Parathyroid adenoma (tissue), 2 donors: ENCODE measurements at regions not wholly inside any gene's neighbourhood (a gene's known extent, or its start where the extent isn't known, plus 50 kb on each side); places are given as distances from the start of the nearest gene placed in this dataset.

Source experiments
- H2AFZ ChIP-seq: fragments of 300-600 bp; sonication (generic); one replicate; pipeline ENCODE4 v1.7.0; 2017; ENCODE audit warnings: antibody characterized with exemption, mild to moderate bottlenecking
- H3K27ac ChIP-seq: fragments of 300-600 bp; sonication (generic); one replicate; pipeline ENCODE4 v1.7.0; 2017
- H3K27me3 ChIP-seq: fragments of 300-600 bp; sonication (generic); one replicate; pipeline ENCODE4 v1.7.0; 2017; ENCODE audit warnings: low read length; ENCODE audit not compliant: control insufficient read depth, insufficient read depth
- H3K36me3 ChIP-seq: fragments of 300-600 bp; sonication (generic); one replicate; pipeline ENCODE4 v1.7.0; 2017; ENCODE audit warnings: low read length; ENCODE audit not compliant: control insufficient read depth, insufficient read depth
- H3K4me1 ChIP-seq: fragments of 300-600 bp; sonication (generic); one replicate; pipeline ENCODE4 v1.7.0; 2017; ENCODE audit warnings: control low read depth
- H3K4me2 ChIP-seq: fragments of 300-600 bp; sonication (generic); one replicate; pipeline ENCODE4 v1.7.0; 2017; ENCODE audit warnings: low read length
- H3K4me3 ChIP-seq: fragments of 300-600 bp; sonication (generic); one replicate; pipeline ENCODE4 v1.7.0; 2017; ENCODE audit warnings: low read depth, low read length
- H3K79me2 ChIP-seq: fragments of 300-600 bp; sonication (generic); one replicate; pipeline ENCODE4 v1.7.0; 2017; ENCODE audit warnings: control low read depth
- H3K9ac ChIP-seq: fragments of 300-600 bp; sonication (generic); one replicate; pipeline ENCODE4 v1.7.0; 2017; ENCODE audit warnings: mild to moderate bottlenecking
- H3K9me3 ChIP-seq: fragments of 300-600 bp; sonication (generic); one replicate; pipeline ENCODE4 v1.7.0; 2017; ENCODE audit warnings: low read length; ENCODE audit not compliant: control insufficient read depth
- CTCF ChIP-seq: fragments of 300-600 bp; sonication (generic); IDR thresholded peaks from one replicate; pipeline ENCODE4 v1.7.0; 2017; ENCODE audit warnings: antibody characterized with exemption, mild to moderate bottlenecking
- donor health status: primary hyperparathyroidism.

DNA sequence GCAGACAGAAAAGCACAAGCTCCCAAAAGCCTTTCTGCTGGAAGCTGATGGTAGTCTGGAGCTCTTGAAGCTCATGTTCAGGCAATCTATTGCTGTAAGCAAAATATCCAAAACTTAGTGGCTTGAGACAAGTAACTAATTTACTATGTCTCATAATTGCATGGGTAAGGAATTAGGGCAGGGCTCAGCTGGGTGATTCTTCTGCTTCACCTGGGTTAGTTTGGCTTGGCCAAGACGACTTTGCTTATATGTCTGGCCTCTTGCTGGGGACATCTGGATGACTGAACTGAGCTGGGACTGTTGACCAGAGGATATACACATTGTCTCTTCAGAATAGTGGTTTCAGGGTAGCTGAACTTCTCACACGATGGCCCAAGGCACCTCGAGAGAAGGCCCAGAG, 96.8 kb upstream of the WSCD1 start:
- Histone ChIP-seq H3K4me1 (no peaks in the 10 kb centered on the region), H3K9me3 (no peaks in the 10 kb centered on the region), H2AFZ (no peak overlapping the region), H3K9ac (no peak overlapping the region), H3K27ac (no peak overlapping the region), H3K79me2 (no peaks in the 10 kb centered on the region), H3K27me3 (no peaks in the 10 kb centered on the region), H3K4me2 (no peak overlapping the region), H3K4me3 (no peak overlapping the region), H3K36me3 (no peaks in the 10 kb centered on the region)
- TF ChIP-seq CTCF = no peak

- Histone ChIP-seq H3K4me2 (no peak overlapping the region), H3K4me1 (no peaks in the 10 kb centered on the region), H3K79me2 (no peaks in the 10 kb centered on the region), H3K36me3 (no peaks in the 10 kb centered on the region), H3K27ac (no peak overlapping the region), H3K4me3 (no peak overlapping the region), H2AFZ (no peak overlapping the region), H3K27me3 (peaks cover 4% of the 10 kb centered on the region), H3K9ac (no peak overlapping the region), H3K9me3 (no peaks in the 10 kb centered on the region)
- TF ChIP-seq CTCF = no peak
Measured at GRCh38 chr17:5975661-5976060, 94.5 kb upstream of the WSCD1 start.

GRCh38 chr17:5976251-5976650, 93.9 kb upstream of the WSCD1 start:
- Histone ChIP-seq H3K9me3 (no peaks in the 10 kb centered on the region), H3K79me2 (no peaks in the 10 kb centered on the region), H3K27me3 (peaks cover 4% of the 10 kb centered on the region), H3K27ac (no peak overlapping the region), H3K4me1 (no peaks in the 10 kb centered on the region), H3K4me2 (no peak overlapping the region), H2AFZ (no peak overlapping the region), H3K36me3 (no peaks in the 10 kb centered on the region), H3K9ac (no peak overlapping the region), H3K4me3 (no peak overlapping the region)
- TF ChIP-seq CTCF = no peak

DNA sequence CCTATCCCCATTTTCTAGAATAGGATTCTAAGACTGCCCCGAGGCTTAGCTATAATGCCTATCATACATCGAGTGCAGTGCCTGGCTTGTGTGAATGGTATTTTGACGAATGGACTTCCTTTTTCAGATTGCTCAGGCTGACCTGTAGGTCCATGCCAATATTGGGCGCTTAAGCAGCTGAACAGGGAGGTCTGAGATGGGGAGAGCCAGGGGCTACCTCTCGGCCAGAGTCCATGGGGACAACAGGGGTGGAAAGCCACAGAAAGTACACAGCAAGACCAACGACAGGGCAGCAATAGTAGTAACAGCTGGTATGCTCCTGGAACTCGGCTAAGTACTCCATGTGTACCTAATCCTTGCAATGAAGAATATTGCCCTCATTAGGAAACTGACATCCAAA, 91.7 kb upstream of the WSCD1 start:
- TF ChIP-seq CTCF = no peak

DNA sequence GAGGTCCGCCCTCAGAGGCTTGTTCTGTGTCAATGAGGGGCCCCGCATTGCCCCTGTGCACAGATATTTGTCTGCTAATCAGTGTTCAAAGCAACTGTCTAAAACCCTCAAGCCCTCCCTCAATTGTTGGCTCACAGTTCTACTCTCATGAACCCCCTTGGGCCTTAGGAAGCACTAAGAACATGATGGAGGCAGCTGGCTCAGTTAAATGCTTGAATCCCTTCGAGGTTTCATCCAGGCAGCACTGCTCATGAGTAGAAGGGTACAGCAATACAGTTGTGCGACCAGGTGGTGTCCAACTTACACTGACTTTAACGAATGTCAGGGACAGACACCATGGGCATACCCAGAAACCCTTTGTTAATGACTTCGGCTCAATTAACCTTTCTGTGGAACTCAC, 89.2 kb upstream of the WSCD1 start:
- Histone ChIP-seq H3K9me3 (no peaks in the 10 kb centered on the region), H3K4me3 (no peak overlapping the region), H3K79me2 (no peaks in the 10 kb centered on the region), H2AFZ (no peak overlapping the region), H3K36me3 (no peaks in the 10 kb centered on the region), H3K4me1 (no peaks in the 10 kb centered on the region), H3K9ac (no peak overlapping the region), H3K27me3 (peaks cover 4% of the 10 kb centered on the region), H3K27ac (no peak overlapping the region), H3K4me2 (no peak overlapping the region)
- no peak for TF ChIP-seq CTCF

More for the DNA sequence above, 91.7 kb upstream of the WSCD1 start:
- Histone ChIP-seq H3K9me3 (no peaks in the 10 kb centered on the region), H3K27ac (no peak overlapping the region), H3K4me2 (no peak overlapping the region), H3K4me1 (no peaks in the 10 kb centered on the region), H3K4me3 (no peak overlapping the region), H3K9ac (no peak overlapping the region), H3K36me3 (no peaks in the 10 kb centered on the region), H3K27me3 (peaks cover 4% of the 10 kb centered on the region), H2AFZ (no peak overlapping the region), H3K79me2 (no peaks in the 10 kb centered on the region)
